Glomerular visceral epithelial cell (primary cell): ENCODE measurements at regions not wholly inside any gene's neighbourhood (a gene's known extent, or its start where the extent isn't known, plus 50 kb on each side); places are given as distances from the start of the nearest gene placed in this dataset.

Source experiments
- DNase-seq: peaks from one replicate; pipeline ENCODE4 v3.0.0-alpha.2; 2016; ENCODE audit errors: extremely low spot score

DNA sequence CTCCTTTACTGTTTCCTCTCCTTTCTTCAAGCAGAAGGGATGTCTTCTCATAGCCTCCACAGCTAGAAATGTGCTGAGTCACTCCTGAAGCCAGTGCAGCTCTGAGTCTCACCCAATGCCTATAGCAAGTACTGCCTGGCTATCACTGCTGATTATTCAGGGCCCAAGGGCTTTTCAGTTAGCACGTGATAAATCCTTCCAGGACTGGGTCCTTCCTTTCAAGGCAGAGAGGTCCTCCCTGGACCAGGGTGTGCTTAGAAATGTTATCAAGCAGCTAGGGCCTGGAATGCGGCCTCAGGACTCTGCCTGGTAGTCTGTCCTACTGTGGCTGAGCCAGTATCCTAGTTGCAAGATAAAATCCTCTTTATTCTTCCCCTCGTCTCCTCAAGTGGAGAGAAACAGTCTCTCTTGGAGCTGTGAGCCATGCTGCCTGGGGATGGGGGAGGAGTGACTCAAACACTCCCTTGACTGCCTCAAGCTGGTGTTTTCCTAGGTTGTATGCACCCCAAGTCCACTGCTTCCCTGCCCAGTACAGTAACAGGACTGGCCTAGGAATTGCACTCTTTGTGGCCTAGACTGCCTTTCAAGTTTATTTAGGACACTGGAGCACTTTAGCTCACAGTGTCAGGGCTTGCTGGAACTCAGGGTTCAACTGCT is 198.7 kb upstream of the SERP2 start:
- DNase-seq = peak; percentile 9

GRCh38 chr13:44176173-44176572 is 197.5 kb upstream of the SERP2 start:
- no peak for DNase-seq

DNA sequence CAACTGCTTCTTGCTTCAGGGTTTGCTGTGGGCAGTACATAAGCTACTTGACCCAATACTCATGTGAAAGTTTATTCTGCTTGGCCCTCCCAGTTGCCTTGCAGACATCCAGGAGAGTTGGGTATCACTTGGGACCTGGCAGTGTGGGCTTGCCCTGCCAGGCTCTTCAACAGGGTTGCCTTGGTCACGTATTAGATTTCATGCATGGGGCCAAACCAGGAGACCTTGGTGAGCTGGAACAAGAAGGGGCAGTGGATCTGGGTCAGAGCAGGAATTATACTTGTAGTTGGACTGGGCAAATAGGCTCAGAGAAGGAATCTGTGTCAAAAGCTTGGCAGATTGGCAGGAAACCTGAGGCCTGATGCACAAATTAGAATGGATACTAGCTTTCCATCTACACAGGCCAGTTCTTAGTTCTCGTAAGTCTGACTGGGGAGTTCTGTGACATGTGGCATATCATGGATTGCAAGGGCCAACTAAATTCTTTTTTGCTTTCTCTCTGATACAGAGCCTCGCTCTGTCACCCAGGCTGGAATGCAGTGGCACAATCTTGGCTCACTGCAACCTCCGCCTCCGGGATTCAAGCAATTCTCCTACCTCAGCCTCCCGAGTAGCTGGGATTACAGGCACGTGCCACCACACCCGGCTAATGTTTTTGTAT is 192.6 kb upstream of the SERP2 start:
- no peak for DNase-seq

DNA sequence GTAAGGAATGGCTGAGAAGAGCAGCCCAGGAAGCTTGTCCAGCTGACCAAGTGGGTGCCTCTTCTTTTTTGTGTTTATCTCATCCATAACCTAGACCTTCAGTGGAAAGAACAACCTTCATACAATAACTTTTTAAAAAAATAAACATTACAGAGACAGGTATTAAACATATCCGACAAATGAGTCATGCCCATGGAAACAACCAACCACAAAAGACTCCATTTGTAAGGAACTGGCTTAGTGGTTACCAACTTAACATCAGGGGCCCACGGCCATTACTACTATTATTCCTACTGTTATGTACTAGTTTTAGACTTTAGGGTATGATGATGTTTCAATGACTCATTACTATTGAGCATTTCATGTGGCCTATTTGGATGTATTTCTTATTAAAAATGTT is 191.7 kb upstream of the SERP2 start:
- peak; percentile 31 for DNase-seq

DNA sequence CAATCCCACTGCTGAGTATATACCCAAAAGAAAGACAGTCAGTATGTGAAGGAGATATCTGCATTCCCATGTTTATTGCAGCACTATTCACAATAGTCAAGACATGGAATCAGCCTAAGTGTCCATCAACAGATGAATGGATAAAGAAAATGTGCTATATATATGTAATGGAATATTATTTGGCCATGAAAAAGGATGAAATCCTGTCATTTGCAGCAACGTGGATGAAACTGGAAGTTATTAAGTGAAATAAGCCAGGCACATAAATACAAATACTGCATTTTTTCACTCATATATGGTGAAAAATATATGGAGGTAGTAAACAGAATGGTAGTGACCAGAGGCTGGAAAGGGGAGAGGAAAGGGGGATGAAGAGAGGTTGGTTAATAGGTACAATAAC is 188.9 kb upstream of the SERP2 start:
- DNase-seq = no peak

- DNase-seq = peak; percentile 47
Measured at GRCh38 chr13:44188257-44188656, 185.4 kb upstream of the SERP2 start.

GRCh38 chr13:44189085-44189484 is 184.5 kb upstream of the SERP2 start:
- no peak for DNase-seq

GRCh38 chr13:44191103-44191502 is 182.5 kb upstream of the SERP2 start:
- DNase-seq = no peak

DNA sequence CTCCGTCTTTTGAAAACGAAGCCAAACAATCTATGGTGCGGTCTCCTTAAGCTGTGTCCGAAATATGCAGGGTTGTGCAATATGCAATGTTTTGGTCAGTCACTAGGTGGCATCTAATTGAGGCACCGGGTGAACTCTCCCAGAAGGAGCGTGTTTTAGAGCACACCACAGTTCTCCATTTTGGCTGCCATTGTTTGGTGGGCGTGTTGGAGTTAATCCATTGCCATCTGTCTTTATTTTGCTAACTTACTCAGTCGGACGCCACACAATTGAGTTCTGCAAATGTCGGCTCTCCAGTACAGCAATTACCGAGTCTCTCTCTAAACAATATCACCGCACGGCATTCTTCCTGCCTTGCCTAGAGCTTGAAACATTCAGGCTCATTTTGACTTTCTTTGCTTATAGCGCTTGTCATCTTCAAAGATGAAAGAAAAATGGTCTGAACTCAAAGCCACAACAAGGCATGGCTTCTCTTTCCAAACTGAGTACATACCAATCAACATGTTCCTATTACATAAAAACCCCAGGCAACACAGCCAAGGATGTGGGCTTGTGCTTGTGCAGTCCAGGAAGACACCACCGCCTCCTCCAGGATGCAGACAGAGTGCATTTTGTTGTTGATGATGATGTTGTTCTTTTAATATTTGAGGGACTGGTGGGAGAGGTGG is 182.0 kb upstream of the SERP2 start:
- peak; percentile 21 for DNase-seq

- no peak for DNase-seq
Measured at GRCh38 chr13:44193731-44194130, 179.9 kb upstream of the SERP2 start.

DNA sequence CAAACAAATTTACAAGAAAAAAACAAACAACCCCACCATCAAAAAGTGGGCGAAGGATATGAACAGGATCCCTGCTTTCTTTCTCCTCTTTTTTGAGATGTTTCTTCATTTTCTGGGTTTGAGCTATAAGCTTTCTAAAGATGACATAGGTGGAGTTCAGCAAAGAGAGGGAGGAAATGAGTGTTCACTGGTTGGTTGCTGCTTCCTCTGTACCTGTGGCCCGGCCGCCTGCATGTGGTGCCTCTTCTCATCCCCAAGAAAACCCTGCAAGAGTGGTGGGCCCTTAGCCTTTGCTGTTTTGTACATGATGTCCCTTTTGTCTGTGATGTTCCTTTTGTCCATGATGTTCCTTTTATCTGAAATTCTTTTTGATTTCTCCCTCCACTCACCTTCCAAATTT is 178.4 kb upstream of the SERP2 start:
- no peak for DNase-seq

DNA sequence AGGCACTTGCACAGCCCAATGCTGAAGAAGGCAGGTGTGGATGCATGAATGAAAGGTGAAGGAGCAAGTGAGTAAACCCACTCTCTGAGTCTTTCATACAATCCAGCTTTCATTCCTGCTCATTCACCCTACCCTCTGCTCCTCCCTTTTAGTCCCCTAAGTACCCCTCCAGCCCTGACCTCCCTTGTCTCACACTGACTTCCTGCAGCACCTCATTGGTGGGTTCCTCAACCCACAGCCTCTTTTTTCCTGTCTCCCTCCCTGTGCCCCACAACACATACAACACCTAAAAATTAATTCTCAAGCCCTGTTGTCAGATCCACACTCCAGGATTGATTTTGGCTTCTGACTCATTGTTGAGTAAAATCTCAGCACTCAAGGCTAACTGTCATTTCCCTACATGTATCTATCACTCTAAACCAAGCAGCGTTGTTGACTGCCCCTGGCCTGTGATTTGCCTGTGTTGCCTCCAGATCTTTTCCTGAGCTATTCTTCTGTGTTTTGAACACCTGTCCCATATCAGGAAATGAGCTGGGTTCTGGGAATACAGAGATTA is 177.3 kb upstream of the SERP2 start:
- DNase-seq = no peak

DNA sequence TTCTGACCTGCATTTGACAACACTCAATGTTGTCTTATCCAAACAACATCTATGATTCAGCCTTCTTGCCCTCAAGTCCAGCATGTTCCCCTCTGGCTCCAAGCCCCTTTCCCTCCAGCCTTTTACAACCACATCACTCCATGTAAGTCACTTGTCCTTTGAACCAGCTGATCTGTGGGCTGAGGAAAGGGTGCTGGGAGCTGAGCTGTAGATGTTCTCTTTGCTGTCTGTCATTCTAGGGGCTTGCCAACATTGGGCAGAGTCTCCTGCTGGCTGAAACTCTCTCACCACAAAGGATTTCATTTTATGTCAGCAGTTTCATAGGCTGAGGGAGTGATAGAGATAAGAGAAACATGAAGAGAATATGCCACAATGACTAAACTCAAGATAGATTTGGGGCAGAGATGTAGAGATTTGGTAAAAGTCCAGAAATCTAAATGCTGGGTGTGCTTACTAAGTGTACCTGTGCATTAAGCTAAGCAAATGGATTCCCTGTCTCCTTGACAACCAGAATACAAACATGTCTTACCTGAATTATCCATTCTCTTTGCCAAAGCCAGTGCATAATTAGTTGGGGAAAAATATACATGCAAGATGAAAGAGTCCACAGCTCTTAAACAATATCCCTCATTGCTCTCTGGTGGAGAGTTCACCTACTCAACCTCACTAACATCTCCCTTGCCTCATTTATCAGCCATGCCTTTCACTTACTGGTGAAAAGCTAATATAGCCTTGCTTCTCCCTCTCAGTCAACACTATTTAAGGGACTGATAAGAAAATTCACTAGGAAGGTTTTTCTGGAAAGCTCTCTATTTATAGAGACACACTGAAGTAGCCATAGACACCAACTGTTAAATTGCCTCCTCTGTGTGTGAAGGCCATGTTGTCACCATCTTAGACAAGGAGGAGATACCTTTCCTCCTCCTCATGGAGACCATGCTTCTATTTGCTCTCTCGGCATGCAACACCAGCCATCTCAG is 175.5 kb upstream of the SERP2 start:
- DNase-seq = no peak

DNA sequence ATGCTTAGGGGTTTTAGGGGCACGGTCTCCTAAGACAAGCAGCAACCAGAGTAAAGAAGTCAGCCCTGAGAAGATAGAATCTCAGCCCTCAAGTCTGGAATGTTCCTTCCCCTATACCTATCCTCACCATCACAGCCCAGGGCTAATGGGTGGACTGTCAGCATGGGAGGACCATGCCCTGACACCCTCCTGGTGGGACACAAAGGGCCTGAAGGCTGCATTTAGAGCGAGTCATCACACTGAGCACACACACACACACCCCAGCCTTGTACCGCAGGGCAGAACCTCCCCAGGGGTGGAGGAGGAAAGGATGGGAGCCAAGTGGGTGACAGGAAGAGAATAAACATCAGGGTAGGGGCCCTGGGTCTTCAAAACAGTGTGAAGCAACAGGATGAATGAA is 174.8 kb upstream of the SERP2 start:
- no peak for DNase-seq

DNA sequence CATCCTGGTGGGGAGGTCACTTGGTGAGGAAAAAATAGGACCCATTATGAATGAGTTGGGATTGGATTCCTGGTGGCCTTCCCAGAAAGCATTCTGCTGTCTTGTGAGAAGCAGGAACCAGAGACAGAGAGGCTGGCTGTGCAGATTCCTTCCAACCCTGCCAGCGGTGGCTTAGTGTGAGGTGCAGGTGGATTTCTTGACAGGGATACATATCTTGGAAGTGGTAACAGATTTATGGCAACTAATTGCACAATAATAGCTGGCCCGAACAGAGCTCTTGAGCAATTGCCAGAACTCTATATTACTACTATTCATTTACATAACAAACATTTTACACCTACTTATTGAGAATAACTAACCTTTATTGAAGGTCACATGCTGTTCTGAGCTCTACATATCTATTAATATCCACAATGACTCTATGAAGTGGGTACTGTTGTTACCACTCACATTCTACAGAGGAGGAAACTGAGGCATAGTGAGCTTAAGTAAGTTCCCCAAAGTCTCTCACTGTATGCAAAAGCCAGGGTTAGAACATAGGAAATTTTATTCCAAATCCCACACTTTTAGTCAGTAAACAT is 173.9 kb upstream of the SERP2 start:
- DNase-seq = no peak

DNA sequence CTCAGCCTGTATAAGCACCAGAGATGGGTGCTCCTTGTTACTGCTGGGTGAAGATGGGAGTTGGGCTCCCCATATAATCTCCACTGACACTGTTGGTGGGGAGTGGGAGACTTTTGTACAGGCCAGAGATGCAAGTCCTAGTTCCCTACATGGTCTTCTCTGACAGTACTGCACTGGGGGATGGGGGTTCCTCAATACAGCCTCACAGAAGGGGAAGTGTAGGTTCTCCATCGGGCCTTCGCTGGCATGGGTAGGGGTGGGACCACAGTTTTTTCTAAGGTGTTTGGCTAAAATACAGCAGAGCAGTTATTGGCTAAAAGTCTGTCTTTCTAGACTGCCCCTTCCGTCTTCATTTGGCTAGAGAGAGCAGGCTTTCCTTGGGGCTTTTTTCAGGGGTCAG is 167.2 kb upstream of the SERP2 start:
- DNase-seq = no peak

DNA sequence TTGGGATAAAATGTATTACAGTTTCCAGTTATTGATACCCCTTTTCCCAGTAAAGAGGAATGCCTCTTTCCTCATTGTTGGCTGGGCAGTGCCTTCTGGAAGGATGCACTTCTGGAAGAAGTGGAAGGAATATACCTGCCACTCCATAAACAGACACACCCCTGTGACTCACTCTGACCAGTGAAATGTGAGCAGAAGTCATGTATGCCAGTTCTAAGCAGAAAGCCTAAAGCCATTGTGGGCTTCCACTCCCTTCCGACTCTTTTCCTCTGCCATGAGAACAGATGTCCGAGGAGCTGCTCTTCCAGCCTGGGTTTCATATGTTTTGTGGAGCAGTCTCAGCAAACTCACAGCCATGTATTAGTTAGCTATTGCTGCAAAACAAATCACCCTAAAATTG is 166.1 kb upstream of the SERP2 start:
- DNase-seq = no peak

DNA sequence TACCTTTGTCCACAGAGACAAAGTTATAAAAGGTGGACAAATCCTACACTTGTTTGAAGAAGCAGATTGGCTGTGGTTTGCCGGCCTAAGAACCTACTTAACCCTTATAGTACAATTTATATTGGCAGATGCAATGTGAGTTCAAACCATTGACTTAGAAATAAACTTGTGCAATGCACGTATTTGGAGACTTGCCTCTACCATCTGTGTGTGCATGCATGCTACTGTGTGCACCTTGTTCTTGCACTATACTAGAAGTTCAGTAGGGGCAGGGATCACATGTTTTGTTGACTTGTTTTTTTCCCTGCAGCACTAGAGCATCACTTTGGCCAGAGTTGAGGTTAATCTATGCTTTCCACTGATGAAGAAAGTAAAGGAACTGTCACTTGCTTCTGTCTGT is 163.1 kb upstream of the SERP2 start:
- no peak for DNase-seq

GRCh38 chr13:44211286-44211685 is 162.3 kb upstream of the SERP2 start:
- DNase-seq = no peak

GRCh38 chr13:44211704-44212346 is 161.8 kb upstream of the SERP2 start:
- no peak for DNase-seq
